Gastrocnemius medialis (tissue), 4 donors: ENCODE measurements at regions not wholly inside any gene's neighbourhood (a gene's known extent, or its start where the extent isn't known, plus 50 kb on each side); places are given as distances from the start of the nearest gene placed in this dataset.

ENCODE experiments used
- POLR2A ChIP-seq, 2 donors: fragments of 450-650 bp; IDR thresholded peaks; one replicate each; pipeline ENCODE4 v1.6.1; 2017; ENCODE audit warnings: antibody characterized with exemption in 2 of 2, mild to moderate bottlenecking in 2 of 2, moderate library complexity in 2 of 2
- TF ChIP-seq, protein P1 (sequence below), 5 experiments: fragments of 450-650 bp in 3 of 5; fragments of 200-600 bp in 2 of 5; sonication (generic) in 2 of 5; IDR thresholded peaks in 4 of 5; conservative IDR thresholded peaks in 1 of 5; 1 replicate in 4 of 5; 2 replicates in 1 of 5; pipeline ENCODE4 v1.5.1; 2016 to 2019; ENCODE audit warnings: antibody characterized with exemption in 5 of 5, mild to moderate bottlenecking in 3 of 5, moderate library complexity in 3 of 5

DNA sequence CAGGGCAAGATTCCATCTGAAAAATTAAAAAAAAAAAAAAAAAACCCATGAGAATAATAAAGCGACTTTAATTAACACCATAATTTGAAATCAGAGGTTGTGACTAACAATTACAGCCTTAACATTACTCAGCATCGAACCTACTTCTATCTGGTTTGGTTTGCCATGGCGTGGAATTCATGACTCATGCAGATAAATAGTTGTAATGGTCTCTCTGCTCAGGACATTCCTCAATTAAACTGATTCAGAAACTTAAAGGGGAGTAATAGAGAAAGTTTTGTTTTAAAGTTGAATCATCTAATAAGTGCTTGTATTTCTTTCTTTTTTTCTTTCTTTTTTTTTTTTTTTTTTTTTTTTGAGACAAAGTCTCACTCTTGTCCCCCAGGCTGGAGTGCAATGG lies 135.5 kb downstream of the SPATA31D1 start:
- TF ChIP-seq, protein P1, sequence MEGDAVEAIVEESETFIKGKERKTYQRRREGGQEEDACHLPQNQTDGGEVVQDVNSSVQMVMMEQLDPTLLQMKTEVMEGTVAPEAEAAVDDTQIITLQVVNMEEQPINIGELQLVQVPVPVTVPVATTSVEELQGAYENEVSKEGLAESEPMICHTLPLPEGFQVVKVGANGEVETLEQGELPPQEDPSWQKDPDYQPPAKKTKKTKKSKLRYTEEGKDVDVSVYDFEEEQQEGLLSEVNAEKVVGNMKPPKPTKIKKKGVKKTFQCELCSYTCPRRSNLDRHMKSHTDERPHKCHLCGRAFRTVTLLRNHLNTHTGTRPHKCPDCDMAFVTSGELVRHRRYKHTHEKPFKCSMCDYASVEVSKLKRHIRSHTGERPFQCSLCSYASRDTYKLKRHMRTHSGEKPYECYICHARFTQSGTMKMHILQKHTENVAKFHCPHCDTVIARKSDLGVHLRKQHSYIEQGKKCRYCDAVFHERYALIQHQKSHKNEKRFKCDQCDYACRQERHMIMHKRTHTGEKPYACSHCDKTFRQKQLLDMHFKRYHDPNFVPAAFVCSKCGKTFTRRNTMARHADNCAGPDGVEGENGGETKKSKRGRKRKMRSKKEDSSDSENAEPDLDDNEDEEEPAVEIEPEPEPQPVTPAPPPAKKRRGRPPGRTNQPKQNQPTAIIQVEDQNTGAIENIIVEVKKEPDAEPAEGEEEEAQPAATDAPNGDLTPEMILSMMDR (IDR thresholded peaks at IDR 0.05 in 4 of 5, conservative IDR thresholded peaks at IDR 0.05 in 1 of 5) = no peak
- TF ChIP-seq POLR2A (IDR thresholded peaks at IDR 0.05) = no peak
